ENCODE measurements at regions not wholly inside any gene's neighbourhood (a gene's known extent, or its start where the extent isn't known, plus 50 kb on each side); places are given as distances from the start of the nearest gene placed in this dataset.

GRCh38 chr5:125826214-125826613 lies 597.0 kb upstream of the GRAMD2B start:
- Histone ChIP-seq H3K27ac (no peak overlapping the region), H3K27me3 (no peaks in the 10 kb centered on the region), H3K9me3 (peaks cover 0 to 6% (median 0%) of the 10 kb centered on the region in 12 donors), H3K4me3 (no peak overlapping the region), H3K36me3 (no peaks in the 10 kb centered on the region), H3K4me1 (no peaks in the 10 kb centered on the region)
- intact Hi-C loops (cut with DNase I), result no loop called here
- TF ChIP-seq, protein P1, sequence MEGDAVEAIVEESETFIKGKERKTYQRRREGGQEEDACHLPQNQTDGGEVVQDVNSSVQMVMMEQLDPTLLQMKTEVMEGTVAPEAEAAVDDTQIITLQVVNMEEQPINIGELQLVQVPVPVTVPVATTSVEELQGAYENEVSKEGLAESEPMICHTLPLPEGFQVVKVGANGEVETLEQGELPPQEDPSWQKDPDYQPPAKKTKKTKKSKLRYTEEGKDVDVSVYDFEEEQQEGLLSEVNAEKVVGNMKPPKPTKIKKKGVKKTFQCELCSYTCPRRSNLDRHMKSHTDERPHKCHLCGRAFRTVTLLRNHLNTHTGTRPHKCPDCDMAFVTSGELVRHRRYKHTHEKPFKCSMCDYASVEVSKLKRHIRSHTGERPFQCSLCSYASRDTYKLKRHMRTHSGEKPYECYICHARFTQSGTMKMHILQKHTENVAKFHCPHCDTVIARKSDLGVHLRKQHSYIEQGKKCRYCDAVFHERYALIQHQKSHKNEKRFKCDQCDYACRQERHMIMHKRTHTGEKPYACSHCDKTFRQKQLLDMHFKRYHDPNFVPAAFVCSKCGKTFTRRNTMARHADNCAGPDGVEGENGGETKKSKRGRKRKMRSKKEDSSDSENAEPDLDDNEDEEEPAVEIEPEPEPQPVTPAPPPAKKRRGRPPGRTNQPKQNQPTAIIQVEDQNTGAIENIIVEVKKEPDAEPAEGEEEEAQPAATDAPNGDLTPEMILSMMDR (IDR thresholded peaks at IDR 0.05), result no peak
- TF ChIP-seq POLR2A (IDR thresholded peaks at IDR 0.05), result no peak
- DNase-seq, result no peak
- ATAC-seq, result no peak

GRCh38 chr5:125829349-125829748 lies 593.9 kb upstream of the GRAMD2B start:
- no peaks in the 10 kb centered on the region for H3K36me3 ChIP-seq
- TF ChIP-seq, protein P1 (IDR thresholded peaks at IDR 0.05), result no peak
- TF ChIP-seq POLR2A (IDR thresholded peaks at IDR 0.05), result no peak
- no peak overlapping the region for H3K4me3 ChIP-seq
- DNase-seq (no peak), ATAC-seq (no peak)
- no peaks in the 10 kb centered on the region for H3K27me3 ChIP-seq
- no peak overlapping the region for H3K27ac ChIP-seq
- WGBS, 4 donors, result 82 to 85% (median 84%) methylated on average over 4 of the region's 4 CpGs
- H3K4me1 ChIP-seq, result no peaks in the 10 kb centered on the region
- intact Hi-C loops (cut with DNase I), result no loop called here
- H3K9me3 ChIP-seq, result peaks cover 0 to 7% (median 0%) of the 10 kb centered on the region in 12 donors

- DNase-seq (no peak), ATAC-seq (no peak)
Measured at GRCh38 chr5:125833398-125833797, 589.8 kb upstream of the GRAMD2B start.

DNA sequence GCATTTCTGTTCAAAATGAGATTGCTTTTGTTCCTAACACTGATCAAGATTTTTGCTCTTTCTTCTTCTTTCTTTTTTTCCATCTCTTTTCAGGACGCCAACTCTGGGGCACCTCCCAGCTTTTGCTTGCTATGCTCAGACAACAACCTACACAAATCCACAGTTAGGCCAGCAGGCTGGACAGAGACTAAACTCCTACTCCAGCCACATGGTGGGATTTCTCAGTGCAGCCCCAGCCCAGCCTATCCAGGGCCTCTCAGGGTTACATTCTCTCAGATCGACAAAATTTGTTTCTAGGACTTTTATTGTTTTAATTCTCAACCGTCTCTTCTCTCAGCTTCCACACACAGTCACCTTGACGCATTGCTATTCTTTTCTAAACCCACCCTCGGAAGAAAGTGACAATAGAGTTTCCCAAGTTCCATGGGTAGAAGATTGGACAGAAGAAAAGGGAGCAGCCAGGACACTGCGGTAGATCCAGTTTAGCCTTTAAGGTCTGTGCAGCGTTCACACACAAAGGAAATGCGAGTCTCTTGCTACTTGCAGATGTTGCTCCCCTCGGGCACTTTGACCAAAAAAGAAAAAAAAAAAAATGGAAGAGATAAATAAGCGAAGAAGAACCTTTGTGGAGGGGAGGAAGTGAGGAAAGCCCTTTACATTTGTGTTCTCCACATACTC lies 588.6 kb upstream of the GRAMD2B start:
- Histone ChIP-seq H3K27ac (no peak overlapping the region), H3K4me1 (peaks cover 0 to 8% (median 4%) of the 10 kb centered on the region in 12 donors), H3K4me3 (no peak overlapping the region), H3K36me3 (no peaks in the 10 kb centered on the region), H3K9me3 (peaks cover 0 to 7% (median 0%) of the 10 kb centered on the region in 12 donors), H3K27me3 (no peaks in the 10 kb centered on the region)
- ATAC-seq (no peak), DNase-seq (no peak)
- intact Hi-C loops (cut with DNase I), result loop anchor here in 3 of 10 donors (5.0 to 10.0 kb wide), 3 partner anchors 1087 to 1900 kb away; partner anchors contain the start of gene ZNF608 (in 1 of the 3)
- 84 to 96% (median 87%) methylated on average over 10 of the region's 10 CpGs for WGBS, 4 donors
- TF ChIP-seq POLR2A (IDR thresholded peaks at IDR 0.05), result no peak
- TF ChIP-seq, protein P1 (IDR thresholded peaks at IDR 0.05), result no peak

More at GRCh38 chr5:125833398-125833797, 589.8 kb upstream of the GRAMD2B start:
- WGBS, 4 donors, result 59 to 73% (median 63%) methylated on average over 2 of the region's 2 CpGs
- Histone ChIP-seq H3K4me3 (no peak overlapping the region), H3K27me3 (no peaks in the 10 kb centered on the region), H3K36me3 (no peaks in the 10 kb centered on the region), H3K9me3 (peaks cover 0 to 7% (median 0%) of the 10 kb centered on the region in 12 donors), H3K4me1 (peaks cover 0 to 8% (median 4%) of the 10 kb centered on the region in 12 donors), H3K27ac (no peak overlapping the region)
- TF ChIP-seq, protein P1 (IDR thresholded peaks at IDR 0.05), result no peak
- TF ChIP-seq POLR2A (IDR thresholded peaks at IDR 0.05), result no peak
- intact Hi-C loops (cut with DNase I), result loop anchor here in 2 of 10 donors (10.0 kb wide), 2 partner anchors 1189 to 1899 kb away; no protein-coding TSS in a partner anchor
